Embryonic facial prominence (tissue), 1 donor: ENCODE measurements at regions not wholly inside any gene's neighbourhood (a gene's known extent, or its start where the extent isn't known, plus 50 kb on each side); places are given as distances from the start of the nearest gene placed in this dataset.

Source experiments
- DNase-seq: peaks from one replicate; pipeline ENCODE4 v3.0.0-alpha.2; 2016; ENCODE audit errors: extremely low spot score

DNA sequence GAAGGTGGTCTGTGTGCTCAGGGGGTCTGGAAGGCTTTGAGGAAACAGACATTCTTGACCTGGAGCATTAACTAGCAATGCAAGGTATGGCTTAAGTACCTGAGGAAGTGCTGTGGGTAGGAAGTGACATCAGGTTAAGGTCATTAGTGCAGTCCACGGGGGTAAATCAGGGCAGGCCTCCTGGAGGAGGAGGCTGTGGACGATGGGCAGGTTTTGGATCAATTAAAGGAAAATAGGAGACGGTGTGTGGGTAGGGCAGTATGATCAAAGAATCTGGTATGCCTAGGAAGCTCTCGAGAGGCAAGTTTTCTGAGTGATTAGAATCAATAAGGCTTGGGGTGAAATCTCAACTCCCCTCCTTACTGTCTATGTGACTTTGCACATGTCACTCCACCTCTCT lies 295.3 kb downstream of the AACS start:
- no peak for DNase-seq

DNA sequence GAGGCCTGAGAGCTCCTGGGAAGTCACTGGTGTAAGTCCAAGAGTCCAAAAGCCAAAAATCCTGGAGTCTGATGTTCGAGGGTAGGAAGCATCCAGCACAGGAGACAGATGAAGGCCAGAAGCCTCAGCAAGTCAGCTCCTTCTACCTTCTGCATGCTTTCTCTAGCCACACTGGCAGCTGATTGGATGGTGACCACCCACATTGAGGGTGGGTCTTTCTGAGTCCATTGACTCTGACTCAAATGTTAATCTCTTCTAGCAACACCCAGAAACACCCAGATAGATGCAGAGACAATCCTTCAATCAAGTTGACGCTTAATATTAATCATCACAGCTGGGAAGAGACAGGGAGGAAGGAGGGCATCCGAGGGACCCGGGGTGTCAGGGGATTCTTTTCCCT lies 305.8 kb downstream of the AACS start:
- DNase-seq, result no peak

DNA sequence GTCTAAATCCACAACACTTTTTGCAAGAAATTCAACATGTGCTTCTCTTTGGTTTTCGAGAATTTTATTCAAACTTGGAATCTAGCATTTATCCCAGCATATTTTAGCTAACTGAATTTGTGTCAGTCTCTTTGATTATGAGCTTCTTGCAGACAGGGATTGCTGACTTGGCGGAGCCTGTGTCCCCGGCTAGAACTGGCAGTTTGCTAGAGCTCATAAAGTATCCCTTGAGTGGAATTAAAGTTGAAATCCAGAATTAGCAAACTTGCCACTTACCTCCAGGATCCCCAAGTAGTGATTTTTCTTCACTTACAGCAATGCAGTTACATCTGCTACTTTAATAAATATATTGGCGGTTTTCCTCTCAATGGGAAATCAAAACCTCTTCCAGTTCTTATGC lies 306.9 kb downstream of the AACS start:
- DNase-seq, result no peak

DNA sequence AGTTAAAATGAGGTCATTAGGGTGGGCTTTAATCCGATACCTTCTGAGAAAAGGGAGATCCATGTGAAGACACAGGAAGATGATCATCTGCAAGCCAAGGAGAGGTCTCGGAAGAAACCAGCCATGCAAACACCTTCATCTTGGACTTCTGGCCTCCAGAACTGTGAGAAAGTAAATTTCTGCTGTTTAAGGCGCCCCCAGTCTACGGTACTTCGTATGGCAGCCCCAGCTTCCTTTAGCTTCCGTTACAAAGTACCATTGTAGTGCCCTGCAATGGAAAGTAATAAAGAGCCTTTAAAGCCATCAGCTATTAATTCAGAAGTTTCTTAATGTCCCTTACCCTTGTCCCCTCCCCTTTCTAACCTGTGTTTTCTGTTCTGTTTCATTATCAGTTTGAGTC lies 308.1 kb downstream of the AACS start:
- no peak for DNase-seq

DNA sequence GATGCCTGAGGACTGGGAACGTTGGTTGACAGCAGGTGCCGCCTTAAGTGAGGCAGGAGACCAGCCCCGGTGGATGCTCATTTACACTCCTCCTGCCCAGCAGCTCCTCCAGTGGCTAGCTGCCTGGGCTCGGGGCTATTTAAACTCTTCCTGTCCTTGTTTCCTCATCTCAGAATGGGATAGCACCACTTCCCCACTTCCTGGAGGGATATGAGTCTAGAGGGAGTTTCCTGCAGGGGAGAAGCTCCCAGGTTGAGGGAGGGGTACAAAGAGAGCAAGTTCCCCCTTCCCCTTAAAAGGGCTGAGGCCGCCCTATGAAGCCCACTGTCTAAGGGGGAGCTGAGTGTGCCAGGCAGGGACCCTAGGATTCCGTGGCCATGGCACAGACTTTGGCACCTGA lies 311.2 kb downstream of the AACS start:
- no peak for DNase-seq

DNA sequence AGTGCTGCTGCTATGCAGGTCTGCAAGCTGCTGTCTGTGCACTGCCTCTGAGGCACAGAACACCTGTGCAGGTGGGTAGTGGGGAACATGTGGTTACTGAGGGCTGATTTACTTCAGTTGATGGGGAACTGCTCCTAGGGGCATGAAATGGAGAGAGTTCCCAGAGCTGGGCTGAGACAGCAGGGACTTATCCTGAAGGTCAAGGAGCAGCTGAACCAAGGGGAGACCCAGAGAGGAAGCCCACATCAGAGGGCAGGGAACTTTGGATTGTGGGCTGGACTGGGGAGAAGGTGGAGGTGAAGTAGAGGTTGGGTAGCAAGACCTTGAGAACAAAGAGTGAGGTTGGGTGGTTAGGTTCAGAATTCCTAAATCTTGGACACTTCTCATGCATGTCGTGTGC lies 311.9 kb downstream of the AACS start:
- DNase-seq, result no peak

DNA sequence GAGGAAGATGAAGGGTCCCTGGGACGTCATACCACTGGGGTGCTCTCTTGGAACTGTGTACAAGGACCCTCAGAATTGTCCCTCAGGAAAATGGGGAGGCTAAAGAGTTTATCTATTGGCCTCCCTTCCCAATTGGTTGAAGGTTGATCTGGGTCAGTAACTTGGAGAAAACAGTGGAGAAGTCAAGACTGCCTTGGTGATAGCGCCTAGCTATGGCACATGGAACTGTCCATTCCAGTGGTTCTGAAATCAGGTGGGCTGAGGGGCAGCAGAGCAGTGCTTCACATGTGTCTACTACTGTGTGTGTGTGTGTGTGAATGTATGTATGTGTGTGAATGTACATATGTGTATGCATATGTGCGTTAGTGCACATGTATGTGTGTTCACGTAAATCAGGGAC lies 316.1 kb downstream of the AACS start:
- DNase-seq, result no peak

DNA sequence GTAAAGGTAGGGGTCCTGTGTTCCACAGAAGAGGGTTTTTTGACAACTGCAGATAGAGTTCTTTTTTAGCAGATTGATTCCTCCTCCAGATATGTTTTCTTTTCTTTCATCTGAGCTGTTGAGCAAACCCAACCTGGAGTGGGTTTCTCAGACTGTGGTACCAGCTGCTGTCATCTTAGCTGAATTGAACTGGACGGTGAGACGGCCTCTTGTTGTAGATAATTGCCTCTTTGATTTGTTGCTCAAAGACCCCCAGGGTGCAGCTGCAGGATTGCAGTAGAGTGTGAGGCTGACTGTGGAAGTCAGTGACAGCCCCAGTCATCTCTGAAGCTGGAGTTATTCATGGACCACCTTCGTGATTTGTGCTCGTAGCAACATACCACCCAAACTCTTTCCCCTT lies 317.7 kb downstream of the AACS start:
- no peak for DNase-seq

DNA sequence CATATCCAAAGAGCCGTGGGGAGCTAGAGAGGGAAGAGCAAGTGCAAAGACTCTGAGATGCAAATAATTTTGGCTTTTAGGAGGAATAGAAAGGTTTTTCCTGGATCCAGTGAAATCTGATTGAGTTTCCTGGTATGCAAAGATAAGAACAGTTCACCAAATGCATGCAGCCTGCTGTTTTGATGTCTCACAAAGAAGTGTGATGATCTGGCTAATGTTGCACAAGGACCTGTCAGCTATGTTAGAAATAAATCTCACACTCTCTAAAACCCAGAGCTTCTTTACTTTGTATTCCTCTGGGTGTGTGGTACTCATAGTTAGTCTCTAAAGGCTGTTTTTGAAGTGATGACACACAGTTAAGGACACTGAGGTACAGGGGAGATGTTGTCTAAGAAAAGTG lies 321.4 kb downstream of the AACS start:
- DNase-seq, result no peak

DNA sequence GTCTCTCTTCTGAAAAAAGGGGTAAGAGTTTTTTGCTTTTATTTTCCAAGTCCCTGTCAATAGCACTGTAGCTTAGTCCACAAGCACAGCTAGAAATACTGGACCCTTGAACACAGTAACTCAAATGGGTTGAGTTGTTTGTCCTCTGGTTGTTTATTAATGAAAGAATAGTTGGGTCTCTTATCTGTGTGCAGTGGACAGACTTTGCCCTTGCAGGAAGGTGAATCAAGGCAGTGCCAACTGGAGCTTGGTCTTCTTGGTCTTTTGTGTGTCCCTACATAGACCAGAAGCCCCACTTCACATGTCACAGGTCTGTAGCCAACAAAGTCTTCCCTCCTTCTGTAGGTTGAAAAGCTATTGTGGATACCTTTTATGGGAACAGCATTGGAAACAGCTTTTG lies 322.0 kb downstream of the AACS start:
- no peak for DNase-seq

DNA sequence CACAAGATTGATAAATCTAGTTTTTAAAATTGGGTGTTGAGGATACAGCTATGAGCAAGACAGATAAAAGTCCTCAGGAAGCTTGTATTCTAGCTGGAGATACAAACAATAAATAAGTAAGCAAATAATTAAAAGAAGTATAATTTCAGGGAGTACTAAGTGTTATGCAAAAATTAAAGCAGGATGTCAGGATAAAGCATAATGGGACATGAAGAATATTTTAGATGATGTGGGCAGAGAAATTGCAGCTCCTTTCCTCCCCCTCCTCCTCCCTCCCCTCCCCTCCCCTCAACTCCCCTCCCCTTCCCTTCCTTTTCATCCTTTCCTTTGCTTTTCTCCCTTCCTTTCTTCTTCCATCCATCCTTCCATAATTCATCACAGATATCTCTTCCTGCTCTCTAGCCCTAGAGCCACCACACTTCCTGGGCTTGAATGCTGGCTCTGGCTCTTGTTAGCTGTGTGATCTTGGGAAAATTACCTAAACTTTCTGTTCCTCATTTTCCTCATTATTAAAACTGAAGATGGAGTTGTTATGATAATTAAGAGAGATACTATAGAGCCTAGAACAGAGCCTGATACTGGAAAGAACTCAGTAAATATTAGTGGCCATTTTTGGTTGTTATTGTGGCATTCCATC lies 323.9 kb downstream of the AACS start:
- DNase-seq, result no peak

DNA sequence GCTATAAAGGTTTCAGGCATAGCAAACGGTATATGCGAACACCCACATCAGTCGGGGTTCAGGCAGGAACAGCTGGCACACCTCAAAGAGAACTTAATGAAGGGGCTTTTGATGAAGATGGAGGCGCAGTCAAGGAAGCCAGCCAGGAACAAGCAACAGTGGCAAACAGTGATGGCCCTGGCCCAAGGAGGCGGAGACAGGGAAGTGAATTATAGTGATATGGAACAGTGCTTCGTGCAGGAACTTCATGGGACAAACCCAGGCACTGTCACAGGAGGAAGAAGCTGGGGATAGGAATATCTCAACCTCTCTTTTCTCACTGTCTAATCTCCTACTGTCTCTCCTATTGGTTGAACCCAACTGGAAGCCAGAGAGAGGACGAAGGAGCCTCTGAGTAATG lies 328.3 kb downstream of the AACS start:
- no peak for DNase-seq

DNA sequence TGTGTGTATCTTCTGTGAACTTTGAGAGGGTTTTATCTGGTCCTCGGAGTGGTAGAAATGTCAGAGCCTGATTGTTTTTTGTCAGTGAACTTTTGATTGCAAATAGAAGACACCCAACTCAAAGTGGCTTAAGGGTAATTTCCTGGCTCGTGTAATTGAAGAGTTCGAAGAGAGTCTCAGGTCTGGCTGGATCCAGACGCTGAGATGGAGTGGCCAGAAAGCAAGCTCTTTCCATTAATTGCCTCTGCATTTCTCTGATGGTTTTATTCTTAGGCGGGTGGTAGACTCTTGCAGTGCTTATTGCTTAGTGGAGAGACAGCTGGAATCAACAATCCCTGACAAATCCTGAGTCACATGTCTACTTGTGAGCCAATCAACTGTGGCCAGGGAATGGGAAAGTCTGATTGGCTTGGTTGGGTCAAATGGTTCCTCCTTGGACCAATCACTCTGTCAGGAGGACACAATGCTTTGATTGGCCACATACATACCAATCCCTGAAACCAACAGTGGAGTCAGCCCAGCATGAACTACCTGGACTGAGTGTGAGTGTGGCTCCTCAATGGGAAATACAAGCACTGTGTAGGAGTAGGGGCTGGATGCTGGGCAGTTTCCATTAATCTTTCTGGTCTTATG lies 330.5 kb downstream of the AACS start:
- DNase-seq, result no peak

DNA sequence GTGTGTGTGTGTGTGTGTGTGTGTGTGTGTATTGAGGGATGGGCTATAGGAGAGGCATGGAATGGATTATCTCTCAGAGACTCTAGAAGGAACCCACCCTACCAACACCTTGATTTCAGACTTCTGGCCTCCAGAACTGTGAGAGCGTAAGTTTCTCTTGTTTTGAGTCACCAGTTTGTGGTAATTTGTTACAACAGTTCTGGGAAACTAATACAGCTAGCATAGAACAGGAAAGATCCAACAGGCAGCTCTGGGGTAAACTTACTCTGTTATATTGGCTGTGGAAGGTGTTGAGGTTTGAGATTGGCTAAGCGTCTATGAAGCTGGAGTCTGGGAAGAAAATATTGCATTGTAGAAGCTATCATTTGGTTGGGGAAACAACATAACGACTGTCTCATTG lies 334.3 kb downstream of the AACS start:
- no peak for DNase-seq

DNA sequence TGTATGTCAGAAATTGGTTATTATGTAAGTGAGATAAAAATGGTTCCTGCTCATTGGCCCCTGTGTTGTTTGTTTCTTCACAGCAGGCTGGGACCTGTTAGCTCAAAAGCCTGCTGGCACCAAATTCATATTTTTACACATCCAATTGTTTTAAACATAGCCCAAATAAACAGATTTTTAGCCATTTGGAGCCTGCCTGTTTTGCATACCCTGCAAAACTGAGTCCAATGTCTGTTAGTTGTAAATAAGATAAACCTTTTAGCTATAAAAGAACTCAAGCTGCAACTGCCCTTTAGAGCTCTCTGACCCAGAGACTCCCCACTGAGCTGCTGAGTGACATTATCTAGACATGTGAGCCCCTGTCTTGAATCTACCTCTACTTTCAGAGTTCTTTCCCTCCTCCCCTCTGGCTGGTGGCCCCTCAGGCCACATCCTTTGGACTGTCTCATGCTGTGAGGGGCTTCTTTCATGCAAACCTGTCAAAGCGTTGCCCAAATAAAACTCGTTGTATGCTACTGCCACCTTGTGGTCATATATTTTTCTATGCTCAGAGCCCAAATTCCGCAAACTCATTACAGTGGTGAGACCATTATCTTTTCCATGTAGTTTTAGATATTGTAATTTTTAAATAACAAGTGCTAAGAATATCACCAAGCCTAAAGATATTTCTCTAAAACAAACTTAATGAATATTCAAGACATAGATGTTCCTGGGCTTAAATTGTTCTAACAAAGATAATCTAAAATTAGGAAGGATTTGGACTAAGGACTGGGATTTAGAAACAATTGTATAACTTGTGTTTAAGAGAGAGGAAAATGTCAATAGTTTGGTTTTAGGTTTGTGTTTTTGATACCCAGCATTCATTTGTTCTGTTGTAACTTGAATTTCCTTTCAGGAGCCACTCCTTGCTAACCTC lies 337.9 kb downstream of the AACS start:
- DNase-seq, result no peak

DNA sequence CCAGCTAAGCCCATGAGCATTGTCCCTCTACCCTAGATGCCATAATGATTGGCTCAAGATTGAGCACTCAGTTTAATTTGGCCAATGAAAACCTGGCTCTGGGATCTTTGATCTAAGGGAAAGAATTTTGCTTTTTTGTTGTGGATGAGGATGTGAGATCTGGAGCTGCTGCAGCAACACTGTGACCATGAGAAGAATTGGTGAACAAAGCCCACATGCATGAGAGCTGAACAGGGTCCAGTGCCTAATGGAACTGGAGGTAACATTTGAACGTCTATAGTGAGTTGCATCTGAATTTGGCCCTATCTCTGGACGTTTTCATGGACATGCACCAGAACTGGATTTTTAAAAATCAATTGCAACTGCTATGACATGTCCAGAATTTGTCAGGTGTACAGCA lies 338.6 kb downstream of the AACS start:
- no peak for DNase-seq

DNA sequence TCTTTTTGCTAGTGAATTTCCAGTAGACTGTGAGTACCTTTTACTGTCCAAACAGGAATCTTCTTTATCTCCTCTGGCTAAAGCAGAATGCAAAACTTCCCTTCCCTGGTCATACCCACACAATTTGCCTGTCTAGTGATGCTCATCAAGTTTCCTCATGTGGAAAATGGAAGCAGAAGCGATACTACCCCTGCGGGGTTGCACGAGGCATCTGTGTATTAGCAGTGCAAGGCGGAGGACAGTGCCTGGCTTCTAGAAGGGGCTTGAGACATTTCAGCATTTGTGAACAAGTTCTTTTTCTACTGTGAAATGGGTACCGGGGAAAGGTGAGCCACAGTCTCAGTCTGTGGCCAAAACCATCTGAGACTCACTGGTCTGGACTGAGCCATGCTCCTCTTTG lies 340.9 kb downstream of the AACS start:
- no peak for DNase-seq

DNA sequence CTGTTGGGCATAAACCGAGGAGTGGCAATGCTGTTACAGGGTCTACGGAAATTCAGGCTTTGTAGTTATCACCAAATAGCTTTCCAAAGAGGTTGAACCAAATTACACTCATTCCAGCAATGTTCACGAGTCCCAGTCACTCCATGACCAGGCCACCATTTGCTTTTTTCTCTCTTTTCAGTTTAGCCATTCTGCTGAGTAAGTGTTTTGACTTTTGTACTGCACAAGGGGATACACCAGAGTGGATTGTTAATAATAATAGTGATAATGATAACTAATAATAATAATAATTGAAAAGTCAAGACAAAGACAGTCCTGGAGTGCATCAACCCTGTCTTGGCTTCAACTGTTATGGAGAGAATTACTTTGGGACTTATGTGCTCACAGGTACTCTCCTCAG lies 343.5 kb downstream of the AACS start:
- DNase-seq, result no peak

DNA sequence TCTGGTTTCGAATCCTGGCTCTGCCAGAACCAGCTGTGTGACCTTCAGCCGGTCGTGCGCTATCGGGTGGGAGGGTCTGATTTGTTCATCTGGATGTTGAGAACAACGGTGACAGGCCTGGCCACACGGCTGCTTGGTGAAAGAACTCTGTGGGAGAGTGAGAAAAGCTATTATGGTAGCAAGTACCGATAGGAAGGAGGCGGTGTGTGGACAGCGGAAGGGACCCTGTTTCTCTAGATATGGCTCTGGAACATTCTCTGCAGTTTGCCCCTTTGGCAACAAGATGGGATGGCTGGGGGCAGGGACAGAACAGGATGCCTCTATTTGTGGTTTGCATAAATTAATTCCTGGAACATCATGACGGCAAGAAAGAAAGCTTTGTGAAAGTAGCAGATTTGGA lies 347.3 kb downstream of the AACS start:
- DNase-seq, result no peak

DNA sequence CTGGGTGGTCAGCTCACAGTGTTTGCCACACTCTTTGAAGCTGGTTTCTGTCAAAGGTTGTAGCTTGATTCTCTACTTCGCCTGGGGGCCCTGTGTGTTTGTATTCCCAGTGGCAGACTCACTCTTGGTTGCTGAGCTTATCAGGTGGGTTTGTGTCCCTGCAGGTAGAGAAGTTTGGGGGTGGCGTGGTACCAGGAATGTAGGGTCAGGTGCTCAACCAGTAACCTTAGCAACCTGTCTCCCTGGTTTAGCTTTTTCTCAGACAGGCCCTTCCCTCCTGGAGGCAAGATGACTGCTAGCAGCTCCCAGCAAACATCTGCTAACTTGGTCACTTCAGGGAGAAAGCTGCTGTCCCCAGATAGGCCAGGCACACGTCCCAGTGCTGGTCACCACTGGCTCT lies 352.2 kb downstream of the AACS start:
- no peak for DNase-seq

DNA sequence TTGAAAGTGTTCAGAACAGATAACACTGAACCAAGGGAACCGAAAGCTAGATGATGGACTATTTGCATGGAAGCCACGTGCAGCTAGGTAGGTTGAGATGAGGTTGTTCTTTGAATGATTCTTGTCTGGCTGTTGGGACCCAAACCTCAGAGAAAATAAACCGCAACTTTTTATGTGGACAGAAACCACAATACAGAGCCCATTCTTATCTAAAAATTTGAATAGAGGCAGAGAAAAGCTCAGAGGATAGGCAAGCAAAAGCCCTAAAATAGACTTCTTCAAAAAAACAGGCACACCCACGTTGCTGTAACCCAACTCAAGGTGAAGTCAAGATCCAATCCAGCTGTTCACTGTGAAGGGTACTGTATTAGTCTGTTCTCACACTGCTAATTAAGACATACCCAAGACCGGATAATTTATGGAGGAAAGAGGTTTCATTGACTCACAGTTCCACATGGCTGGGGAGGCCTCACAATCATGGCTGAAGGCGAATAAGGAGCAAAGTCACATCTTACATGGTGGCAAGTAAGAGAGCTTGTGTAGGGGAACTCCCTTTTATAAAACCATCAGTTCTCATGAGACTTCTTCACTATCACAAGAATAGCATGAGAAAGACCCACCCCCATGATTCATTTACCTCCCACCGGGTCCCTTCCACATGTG lies 353.8 kb downstream of the AACS start:
- no peak for DNase-seq

DNA sequence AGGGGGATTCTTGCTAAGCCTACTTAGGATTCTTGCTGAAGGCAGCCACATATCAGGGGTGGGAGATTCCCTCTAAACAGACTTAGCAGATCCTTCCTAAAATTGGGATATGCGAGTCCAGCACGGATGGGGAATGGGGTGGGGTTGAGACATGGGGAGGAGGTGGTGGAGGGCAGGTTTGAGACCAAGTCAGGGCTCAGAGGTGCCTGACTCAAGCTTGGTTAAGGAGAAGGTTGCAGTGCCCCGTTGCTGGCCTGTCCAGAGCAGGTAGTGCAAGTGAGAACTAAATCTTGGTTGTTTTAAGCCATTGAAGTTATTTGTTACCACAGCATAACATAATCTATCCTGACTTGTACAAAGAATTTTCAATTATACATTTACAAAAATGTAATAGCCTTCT lies 359.7 kb downstream of the AACS start:
- DNase-seq, result no peak

DNA sequence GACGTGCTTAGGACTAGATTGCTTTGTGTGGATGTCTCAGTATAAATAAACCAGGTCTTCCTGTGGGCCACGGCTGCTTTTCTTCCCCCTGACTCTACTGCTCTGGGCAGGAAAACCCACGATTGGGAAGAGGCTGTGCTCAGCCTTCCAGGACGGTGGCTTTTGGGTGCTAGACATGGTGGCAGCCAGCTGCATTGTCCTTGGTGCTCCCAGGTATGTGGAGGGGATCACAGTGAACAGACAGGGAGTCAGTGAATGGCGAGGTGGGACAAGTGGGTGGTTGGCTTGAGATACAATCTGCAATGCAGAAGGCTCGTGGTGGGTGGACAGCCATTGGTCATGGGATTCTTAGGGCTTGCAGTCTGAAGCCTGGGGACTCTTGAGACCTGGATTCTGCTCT lies 366.3 kb downstream of the AACS start:
- no peak for DNase-seq
